ENCODE measurements at regions not wholly inside any gene's neighbourhood (a gene's known extent, or its start where the extent isn't known, plus 50 kb on each side); places are given as distances from the start of the nearest gene placed in this dataset.

- no peak for DNase-seq (ENCODE audit: low read depth)
- Histone ChIP-seq H3K4me1 (ENCODE audit: control insufficient read depth, insufficient read depth, low read length) (no peaks in the 10 kb centered on the region), H3K9ac (ENCODE audit: low read length) (no peak overlapping the region), H3K9me3 (ENCODE audit: control insufficient read depth, low read length) (no peaks in the 10 kb centered on the region), H3K4me3 (ENCODE audit: low read length) (no peak overlapping the region), H3K36me3 (ENCODE audit: control insufficient read depth, insufficient read depth, low read length, severe bottlenecking) (no peaks in the 10 kb centered on the region), H3K27me3 (replicated peaks; ENCODE audit: control insufficient read depth, insufficient read depth, low read length) (peaks cover 6% of the 10 kb centered on the region)
These were observed 304.1 kb upstream of the TENM4 start for GRCh38 chr11:79744941-79745340.

- no peak for DNase-seq (ENCODE audit: low read depth)
- Histone ChIP-seq H3K27me3 (replicated peaks; ENCODE audit: control insufficient read depth, insufficient read depth, low read length) (peaks cover 10% of the 10 kb centered on the region), H3K36me3 (ENCODE audit: control insufficient read depth, insufficient read depth, low read length, severe bottlenecking) (no peaks in the 10 kb centered on the region), H3K9me3 (ENCODE audit: control insufficient read depth, low read length) (no peaks in the 10 kb centered on the region), H3K4me3 (ENCODE audit: low read length) (no peak overlapping the region), H3K4me1 (ENCODE audit: control insufficient read depth, insufficient read depth, low read length) (no peaks in the 10 kb centered on the region), H3K9ac (ENCODE audit: low read length) (no peak overlapping the region)
These were observed 301.3 kb upstream of the TENM4 start for GRCh38 chr11:79742176-79742575.

- Histone ChIP-seq H3K27me3 (replicated peaks; ENCODE audit: control insufficient read depth, insufficient read depth, low read length) (peaks cover 10% of the 10 kb centered on the region), H3K4me3 (ENCODE audit: low read length) (no peak overlapping the region), H3K9me3 (ENCODE audit: control insufficient read depth, low read length) (no peaks in the 10 kb centered on the region), H3K9ac (ENCODE audit: low read length) (no peak overlapping the region), H3K36me3 (ENCODE audit: control insufficient read depth, insufficient read depth, low read length, severe bottlenecking) (no peaks in the 10 kb centered on the region), H3K4me1 (ENCODE audit: control insufficient read depth, insufficient read depth, low read length) (no peaks in the 10 kb centered on the region)
- no peak for DNase-seq (ENCODE audit: low read depth)
These were observed 298.8 kb upstream of the TENM4 start for GRCh38 chr11:79739591-79739990.

GRCh38 chr11:79727221-79727620 is 286.4 kb upstream of the TENM4 start:
- DNase-seq (ENCODE audit: low read depth) = no peak
- Histone ChIP-seq H3K4me1 (ENCODE audit: control insufficient read depth, insufficient read depth, low read length) (no peaks in the 10 kb centered on the region), H3K9me3 (ENCODE audit: control insufficient read depth, low read length) (peaks cover 5% of the 10 kb centered on the region), H3K4me3 (ENCODE audit: low read length) (no peak overlapping the region), H3K36me3 (ENCODE audit: control insufficient read depth, insufficient read depth, low read length, severe bottlenecking) (no peaks in the 10 kb centered on the region), H3K9ac (ENCODE audit: low read length) (no peak overlapping the region), H3K27me3 (replicated peaks; ENCODE audit: control insufficient read depth, insufficient read depth, low read length) (no peaks in the 10 kb centered on the region)

GRCh38 chr11:79720115-79720514 is 279.3 kb upstream of the TENM4 start:
- H3K36me3 ChIP-seq (ENCODE audit: control insufficient read depth, insufficient read depth, low read length, severe bottlenecking) = no peaks in the 10 kb centered on the region
- no peak for DNase-seq (ENCODE audit: low read depth)

GRCh38 chr11:79708319-79708932 is 267.6 kb upstream of the TENM4 start:
- H3K36me3 ChIP-seq (ENCODE audit: control insufficient read depth, insufficient read depth, low read length, severe bottlenecking) = no peaks in the 10 kb centered on the region
- no peaks in the 10 kb centered on the region for H3K27me3 ChIP-seq (replicated peaks; ENCODE audit: control insufficient read depth, insufficient read depth, low read length)
- no peak overlapping the region for H3K9ac ChIP-seq (ENCODE audit: low read length)
- no peak overlapping the region for H3K4me3 ChIP-seq (ENCODE audit: low read length)
- H3K4me1 ChIP-seq (ENCODE audit: control insufficient read depth, insufficient read depth, low read length) = no peaks in the 10 kb centered on the region
- peak; percentile 72 for DNase-seq (ENCODE audit: low read depth)
- peaks cover 19% of the 10 kb centered on the region for H3K9me3 ChIP-seq (ENCODE audit: control insufficient read depth, low read length)

More at GRCh38 chr11:79720115-79720514, 279.3 kb upstream of the TENM4 start:
- Histone ChIP-seq H3K9me3 (ENCODE audit: control insufficient read depth, low read length) (peaks cover 5% of the 10 kb centered on the region), H3K4me3 (ENCODE audit: low read length) (no peak overlapping the region), H3K4me1 (ENCODE audit: control insufficient read depth, insufficient read depth, low read length) (no peaks in the 10 kb centered on the region), H3K9ac (ENCODE audit: low read length) (no peak overlapping the region), H3K27me3 (replicated peaks; ENCODE audit: control insufficient read depth, insufficient read depth, low read length) (no peaks in the 10 kb centered on the region)

GRCh38 chr11:79705648-79706047 is 264.8 kb upstream of the TENM4 start:
- no peak overlapping the region for H3K9ac ChIP-seq (ENCODE audit: low read length)
- H3K27me3 ChIP-seq (replicated peaks; ENCODE audit: control insufficient read depth, insufficient read depth, low read length) = no peaks in the 10 kb centered on the region
- DNase-seq (ENCODE audit: low read depth) = no peak
- H3K9me3 ChIP-seq (ENCODE audit: control insufficient read depth, low read length) = peaks cover 26% of the 10 kb centered on the region
- no peak overlapping the region for H3K4me3 ChIP-seq (ENCODE audit: low read length)
- H3K4me1 ChIP-seq (ENCODE audit: control insufficient read depth, insufficient read depth, low read length) = no peaks in the 10 kb centered on the region
- no peaks in the 10 kb centered on the region for H3K36me3 ChIP-seq (ENCODE audit: control insufficient read depth, insufficient read depth, low read length, severe bottlenecking)

- Histone ChIP-seq H3K4me1 (ENCODE audit: control insufficient read depth, insufficient read depth, low read length) (no peaks in the 10 kb centered on the region), H3K9ac (ENCODE audit: low read length) (no peak overlapping the region), H3K36me3 (ENCODE audit: control insufficient read depth, insufficient read depth, low read length, severe bottlenecking) (no peaks in the 10 kb centered on the region), H3K27me3 (replicated peaks; ENCODE audit: control insufficient read depth, insufficient read depth, low read length) (no peaks in the 10 kb centered on the region), H3K9me3 (ENCODE audit: control insufficient read depth, low read length) (peaks cover 26% of the 10 kb centered on the region), H3K4me3 (ENCODE audit: low read length) (no peak overlapping the region)
- no peak for DNase-seq (ENCODE audit: low read depth)
These were observed 261.5 kb upstream of the TENM4 start for GRCh38 chr11:79702303-79702702.

- Histone ChIP-seq H3K4me1 (ENCODE audit: control insufficient read depth, insufficient read depth, low read length) (no peaks in the 10 kb centered on the region), H3K9ac (ENCODE audit: low read length) (no peak overlapping the region), H3K4me3 (ENCODE audit: low read length) (no peak overlapping the region), H3K27me3 (replicated peaks; ENCODE audit: control insufficient read depth, insufficient read depth, low read length) (no peaks in the 10 kb centered on the region), H3K36me3 (ENCODE audit: control insufficient read depth, insufficient read depth, low read length, severe bottlenecking) (no peaks in the 10 kb centered on the region), H3K9me3 (ENCODE audit: control insufficient read depth, low read length) (peaks cover 26% of the 10 kb centered on the region)
- DNase-seq (ENCODE audit: low read depth) = no peak
These were observed 258.4 kb upstream of the TENM4 start for GRCh38 chr11:79699246-79699645.

- Histone ChIP-seq H3K27me3 (replicated peaks; ENCODE audit: control insufficient read depth, insufficient read depth, low read length) (no peaks in the 10 kb centered on the region), H3K4me3 (ENCODE audit: low read length) (no peak overlapping the region), H3K9me3 (ENCODE audit: control insufficient read depth, low read length) (peaks cover 15% of the 10 kb centered on the region), H3K36me3 (ENCODE audit: control insufficient read depth, insufficient read depth, low read length, severe bottlenecking) (no peaks in the 10 kb centered on the region), H3K4me1 (ENCODE audit: control insufficient read depth, insufficient read depth, low read length) (no peaks in the 10 kb centered on the region), H3K9ac (ENCODE audit: low read length) (no peak overlapping the region)
- DNase-seq (ENCODE audit: low read depth) = no peak
These were observed 257.1 kb upstream of the TENM4 start for GRCh38 chr11:79697905-79698304.

- Histone ChIP-seq H3K9me3 (ENCODE audit: control insufficient read depth, low read length) (no peaks in the 10 kb centered on the region), H3K9ac (ENCODE audit: low read length) (no peak overlapping the region), H3K27me3 (replicated peaks; ENCODE audit: control insufficient read depth, insufficient read depth, low read length) (no peaks in the 10 kb centered on the region), H3K4me3 (ENCODE audit: low read length) (no peak overlapping the region), H3K4me1 (ENCODE audit: control insufficient read depth, insufficient read depth, low read length) (no peaks in the 10 kb centered on the region), H3K36me3 (ENCODE audit: control insufficient read depth, insufficient read depth, low read length, severe bottlenecking) (no peaks in the 10 kb centered on the region)
- no peak for DNase-seq (ENCODE audit: low read depth)
These were observed 253.5 kb upstream of the TENM4 start for GRCh38 chr11:79694368-79694767.

GRCh38 chr11:79691445-79691844 is 250.6 kb upstream of the TENM4 start:
- Histone ChIP-seq H3K9me3 (ENCODE audit: control insufficient read depth, low read length) (no peaks in the 10 kb centered on the region), H3K36me3 (ENCODE audit: control insufficient read depth, insufficient read depth, low read length, severe bottlenecking) (no peaks in the 10 kb centered on the region), H3K27me3 (replicated peaks; ENCODE audit: control insufficient read depth, insufficient read depth, low read length) (no peaks in the 10 kb centered on the region), H3K4me1 (ENCODE audit: control insufficient read depth, insufficient read depth, low read length) (no peaks in the 10 kb centered on the region), H3K9ac (ENCODE audit: low read length) (no peak overlapping the region), H3K4me3 (ENCODE audit: low read length) (no peak overlapping the region)
- DNase-seq (ENCODE audit: low read depth) = no peak

Measured in adipocyte (in vitro differentiated cells).